ENCODE measurements at regions not wholly inside any gene's neighbourhood (a gene's known extent, or its start where the extent isn't known, plus 50 kb on each side); places are given as distances from the start of the nearest gene placed in this dataset.

- no peak for DNase-seq (ENCODE audit: low spot score)
- no peak for TF ChIP-seq CTCF (IDR thresholded peaks at IDR 0.05)
- no peak for ATAC-seq (ENCODE audit: low FRiP score)
These were observed 510.5 kb upstream of the CDH8 start for GRCh38 chr16:62546701-62547100.

- no peak for TF ChIP-seq CTCF (IDR thresholded peaks at IDR 0.05)
- DNase-seq (ENCODE audit: low spot score) (no peak), ATAC-seq (ENCODE audit: low FRiP score) (no peak)
These were observed 508.8 kb upstream of the CDH8 start for GRCh38 chr16:62545039-62545438.

DNA sequence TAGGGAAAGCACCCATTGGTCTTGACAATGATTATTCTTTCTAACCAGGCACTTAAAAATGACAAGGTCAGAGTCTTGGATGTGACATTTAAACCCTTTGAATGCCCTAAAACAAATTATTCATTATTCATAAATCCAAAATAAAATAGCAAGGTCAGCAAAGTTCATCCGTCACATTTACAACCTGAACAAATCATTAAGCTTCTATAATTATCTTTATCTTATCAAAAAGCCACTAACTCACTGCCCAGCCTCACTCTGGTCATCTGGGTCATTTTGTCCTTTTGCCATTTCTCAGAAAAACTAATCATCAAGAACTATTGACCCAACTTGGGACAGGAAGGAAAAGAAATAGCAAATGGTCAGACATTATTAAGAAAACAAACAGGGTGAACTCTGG lies 507.3 kb upstream of the CDH8 start:
- DNase-seq (ENCODE audit: low spot score) (no peak), ATAC-seq (ENCODE audit: low FRiP score) (no peak)
- no peak for TF ChIP-seq CTCF (IDR thresholded peaks at IDR 0.05)

GRCh38 chr16:62539657-62540056 lies 503.4 kb upstream of the CDH8 start:
- DNase-seq (ENCODE audit: low spot score) (no peak), ATAC-seq (ENCODE audit: low FRiP score) (no peak)
- TF ChIP-seq CTCF (IDR thresholded peaks at IDR 0.05): no peak

DNA sequence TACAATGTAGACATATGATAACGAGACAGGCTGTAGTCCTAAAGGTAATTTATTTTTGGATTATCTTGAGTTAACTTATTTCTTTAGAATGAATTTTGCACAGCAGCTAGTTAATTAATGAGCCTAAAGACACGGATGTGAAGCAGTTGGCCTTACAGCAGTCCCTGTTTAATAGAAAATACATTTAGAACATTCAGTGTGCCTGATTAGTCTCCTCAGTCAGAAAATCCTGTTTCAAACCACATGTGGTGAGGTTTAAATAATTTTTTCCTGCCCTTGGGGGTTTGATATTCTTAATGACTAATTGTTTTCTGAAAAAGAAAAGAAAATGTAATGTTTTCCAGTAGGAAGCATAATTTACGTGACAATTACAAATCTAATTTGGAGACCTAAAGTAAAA lies 494.2 kb upstream of the CDH8 start:
- ATAC-seq (ENCODE audit: low FRiP score): no peak
- no peak for DNase-seq (ENCODE audit: low spot score)
- no peak for TF ChIP-seq CTCF (IDR thresholded peaks at IDR 0.05)

GRCh38 chr16:62516001-62516400 lies 479.8 kb upstream of the CDH8 start:
- ATAC-seq (ENCODE audit: low FRiP score) (no peak), DNase-seq (ENCODE audit: low spot score) (no peak)
- no peak for TF ChIP-seq CTCF (IDR thresholded peaks at IDR 0.05)

DNA sequence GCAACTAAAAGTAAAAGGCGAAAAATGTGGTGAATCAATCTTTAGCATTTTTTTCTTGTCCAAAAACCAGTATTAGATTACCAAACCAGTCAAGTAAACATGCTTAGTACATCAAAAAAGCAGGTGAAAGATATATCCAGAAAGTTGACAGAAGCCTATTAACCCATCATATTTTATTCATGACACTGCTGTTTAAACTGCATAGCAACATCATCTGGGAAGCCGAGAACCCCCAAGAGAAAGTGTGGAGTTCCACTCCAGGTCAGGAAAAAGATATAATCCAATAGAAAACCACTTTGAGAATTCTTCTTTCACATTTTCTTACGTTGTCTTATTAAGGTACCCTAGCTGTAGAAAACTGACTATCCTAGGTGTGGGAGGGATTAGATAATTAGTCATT lies 466.8 kb upstream of the CDH8 start:
- TF ChIP-seq CTCF (IDR thresholded peaks at IDR 0.05): no peak
- ATAC-seq (ENCODE audit: low FRiP score) (no peak), DNase-seq (ENCODE audit: low spot score) (no peak)

Measured in omental fat pad (tissue), 3 donors.